Activated T-cell treated with anti-CD3 and anti-CD28 coated beads, Interleukin-2, amount 50 U/mL, for 4 hours (primary cell): ENCODE measurements at regions not wholly inside any gene's neighbourhood (a gene's known extent, or its start where the extent isn't known, plus 50 kb on each side); places are given as distances from the start of the nearest gene placed in this dataset.
"Not testable (repeated sequence)": the region's sequence is repeated elsewhere in the genome, so short reads cannot be mapped to it uniquely, and the experiment has no call there.

Experiments used
- ATAC-seq, 2 donors: fragments of 200-7000 bp; cut with Tn5 transposase; one replicate each; pipeline ENCODE4 v1.10.0; 2021
- DNase-seq: peaks from one replicate; pipeline ENCODE4 v3.0.0-alpha.2; 2020
- H3K27me3 Mint-ChIP-seq: one replicate; pipeline ENCODE4 v1.8.0; 2021; ENCODE audit warnings: low read depth, mixed read lengths
- H3K36me3 Mint-ChIP-seq: one replicate; pipeline ENCODE4 v1.8.0; 2022; ENCODE audit warnings: mixed read lengths; ENCODE audit not compliant: insufficient read depth
- H3K4me1 Mint-ChIP-seq: one replicate; pipeline ENCODE4 v1.8.0; 2021; ENCODE audit warnings: low read depth, mixed read lengths
- H3K4me3 Mint-ChIP-seq: one replicate; pipeline ENCODE4 v1.8.0; 2021; ENCODE audit warnings: mild to moderate bottlenecking, moderate library complexity, mixed read lengths
- H3K9me3 Mint-ChIP-seq: one replicate; pipeline ENCODE4 v1.8.0; 2021; ENCODE audit warnings: mixed read lengths

GRCh38 chr2:189351933-189352332 is 89.3 kb upstream of the WDR75 start:
- H3K4me3 Mint-ChIP-seq, H3K9me3 Mint-ChIP-seq, ATAC-seq: not testable (repeated sequence)

GRCh38 chr2:189357375-189357774 is 83.9 kb upstream of the WDR75 start:
- not testable (repeated sequence) for H3K36me3 Mint-ChIP-seq, H3K4me1 Mint-ChIP-seq, H3K4me3 Mint-ChIP-seq, H3K9me3 Mint-ChIP-seq, H3K27me3 Mint-ChIP-seq, ATAC-seq, DNase-seq

More at GRCh38 chr2:189351933-189352332, 89.3 kb upstream of the WDR75 start:
- not testable (repeated sequence) for H3K4me1 Mint-ChIP-seq, H3K27me3 Mint-ChIP-seq, DNase-seq, H3K36me3 Mint-ChIP-seq

- peaks cover 3% of the 10 kb centered on the region for H3K4me1 Mint-ChIP-seq
- DNase-seq, result no peak
- H3K36me3 Mint-ChIP-seq, result no peaks in the 10 kb centered on the region
- no peaks in the 10 kb centered on the region for H3K27me3 Mint-ChIP-seq
- no peak for ATAC-seq
- peaks cover 5% of the 10 kb centered on the region for H3K9me3 Mint-ChIP-seq
- H3K4me3 Mint-ChIP-seq, result no peak overlapping the region
Measured at GRCh38 chr2:189360861-189361260, 80.4 kb upstream of the WDR75 start.

GRCh38 chr2:189362283-189362682 is 79.0 kb upstream of the WDR75 start:
- DNase-seq (no peak), ATAC-seq (no peak)
- no peaks in the 10 kb centered on the region for H3K27me3 Mint-ChIP-seq
- no peaks in the 10 kb centered on the region for H3K36me3 Mint-ChIP-seq
- H3K9me3 Mint-ChIP-seq, result peaks cover 5% of the 10 kb centered on the region
- peaks cover 3% of the 10 kb centered on the region for H3K4me1 Mint-ChIP-seq
- no peak overlapping the region for H3K4me3 Mint-ChIP-seq

- no peaks in the 10 kb centered on the region for H3K36me3 Mint-ChIP-seq
- H3K27me3 Mint-ChIP-seq, result no peaks in the 10 kb centered on the region
- peaks cover 3% of the 10 kb centered on the region for H3K4me1 Mint-ChIP-seq
- peaks cover 5% of the 10 kb centered on the region for H3K9me3 Mint-ChIP-seq
- DNase-seq (no peak), ATAC-seq (no peak)
- no peak overlapping the region for H3K4me3 Mint-ChIP-seq
Measured at GRCh38 chr2:189363559-189363958, 77.7 kb upstream of the WDR75 start.

GRCh38 chr2:189364607-189365006 is 76.7 kb upstream of the WDR75 start:
- H3K27me3 Mint-ChIP-seq, result no peaks in the 10 kb centered on the region
- peaks cover 3% of the 10 kb centered on the region for H3K4me1 Mint-ChIP-seq
- peaks cover 5% of the 10 kb centered on the region for H3K9me3 Mint-ChIP-seq
- ATAC-seq, result no peak
- H3K4me3 Mint-ChIP-seq, result no peak overlapping the region
- H3K36me3 Mint-ChIP-seq, result no peaks in the 10 kb centered on the region
- DNase-seq, result no peak

- Mint-ChIP-seq H3K27me3 (no peaks in the 10 kb centered on the region), H3K36me3 (no peaks in the 10 kb centered on the region), H3K9me3 (no peaks in the 10 kb centered on the region), H3K4me1 (peaks cover 3% of the 10 kb centered on the region), H3K4me3 (no peak overlapping the region)
- DNase-seq, result no peak
- ATAC-seq, result no peak
Measured at GRCh38 chr2:189366349-189366748, 74.9 kb upstream of the WDR75 start.

GRCh38 chr2:189367343-189367742 is 73.9 kb upstream of the WDR75 start:
- DNase-seq, result no peak
- no peak for ATAC-seq
- Mint-ChIP-seq H3K4me1 (peaks cover 3% of the 10 kb centered on the region), H3K9me3 (no peaks in the 10 kb centered on the region), H3K36me3 (no peaks in the 10 kb centered on the region), H3K27me3 (no peaks in the 10 kb centered on the region), H3K4me3 (no peak overlapping the region)

GRCh38 chr2:189369566-189369965 is 71.7 kb upstream of the WDR75 start:
- H3K36me3 Mint-ChIP-seq, result no peaks in the 10 kb centered on the region
- H3K27me3 Mint-ChIP-seq, result no peaks in the 10 kb centered on the region
- H3K4me1 Mint-ChIP-seq, result peaks cover 3% of the 10 kb centered on the region
- no peak for DNase-seq
- ATAC-seq, result no peak
- no peaks in the 10 kb centered on the region for H3K9me3 Mint-ChIP-seq
- H3K4me3 Mint-ChIP-seq, result no peak overlapping the region

- peaks cover 3% of the 10 kb centered on the region for H3K4me1 Mint-ChIP-seq
- H3K4me3 Mint-ChIP-seq, result no peak overlapping the region
- H3K36me3 Mint-ChIP-seq, result no peaks in the 10 kb centered on the region
- H3K27me3 Mint-ChIP-seq, result no peaks in the 10 kb centered on the region
- no peaks in the 10 kb centered on the region for H3K9me3 Mint-ChIP-seq
- DNase-seq, result no peak
- ATAC-seq, result no peak
Measured at GRCh38 chr2:189370719-189371118, 70.6 kb upstream of the WDR75 start.

- Mint-ChIP-seq H3K4me3 (no peak overlapping the region), H3K27me3 (no peaks in the 10 kb centered on the region), H3K9me3 (no peaks in the 10 kb centered on the region), H3K36me3 (no peaks in the 10 kb centered on the region), H3K4me1 (peaks cover 3% of the 10 kb centered on the region)
- ATAC-seq (no peak), DNase-seq (no peak)
Measured at GRCh38 chr2:189372688-189373257, 68.5 kb upstream of the WDR75 start.

GRCh38 chr2:189374481-189374880 is 66.8 kb upstream of the WDR75 start:
- peaks cover 3% of the 10 kb centered on the region for H3K4me1 Mint-ChIP-seq
- ATAC-seq, result no peak
- no peaks in the 10 kb centered on the region for H3K36me3 Mint-ChIP-seq
- H3K4me3 Mint-ChIP-seq, result no peak overlapping the region
- H3K27me3 Mint-ChIP-seq, result no peaks in the 10 kb centered on the region
- DNase-seq, result no peak
- H3K9me3 Mint-ChIP-seq, result no peaks in the 10 kb centered on the region

- H3K36me3 Mint-ChIP-seq, result no peaks in the 10 kb centered on the region
- peaks cover 3% of the 10 kb centered on the region for H3K4me1 Mint-ChIP-seq
- no peaks in the 10 kb centered on the region for H3K9me3 Mint-ChIP-seq
- DNase-seq, result no peak
- H3K4me3 Mint-ChIP-seq, result no peak overlapping the region
- no peak for ATAC-seq
- H3K27me3 Mint-ChIP-seq, result no peaks in the 10 kb centered on the region
Measured at GRCh38 chr2:189375842-189376241, 65.4 kb upstream of the WDR75 start.

- no peaks in the 10 kb centered on the region for H3K27me3 Mint-ChIP-seq
- no peak overlapping the region for H3K4me3 Mint-ChIP-seq
- no peaks in the 10 kb centered on the region for H3K9me3 Mint-ChIP-seq
- no peaks in the 10 kb centered on the region for H3K36me3 Mint-ChIP-seq
- H3K4me1 Mint-ChIP-seq, result peaks cover 2% of the 10 kb centered on the region
- ATAC-seq (no peak), DNase-seq (no peak)
Measured at GRCh38 chr2:189379287-189379630, 62.0 kb upstream of the WDR75 start.

- no peak for DNase-seq
- Mint-ChIP-seq H3K9me3 (no peaks in the 10 kb centered on the region), H3K36me3 (no peaks in the 10 kb centered on the region), H3K27me3 (no peaks in the 10 kb centered on the region), H3K4me1 (no peaks in the 10 kb centered on the region), H3K4me3 (no peak overlapping the region)
- no peak for ATAC-seq
Measured at GRCh38 chr2:189379731-189380261, 61.5 kb upstream of the WDR75 start.

GRCh38 chr2:189382668-189383067 is 58.6 kb upstream of the WDR75 start:
- H3K4me1 Mint-ChIP-seq, result no peaks in the 10 kb centered on the region
- no peak for ATAC-seq
- no peak for DNase-seq

More at GRCh38 chr2:189382668-189383067, 58.6 kb upstream of the WDR75 start:
- H3K36me3 Mint-ChIP-seq, result no peaks in the 10 kb centered on the region
- H3K27me3 Mint-ChIP-seq, result no peaks in the 10 kb centered on the region
- peaks cover 4% of the 10 kb centered on the region for H3K9me3 Mint-ChIP-seq
- no peak overlapping the region for H3K4me3 Mint-ChIP-seq
